KOPT-K1 (cell line): ENCODE measurements at regions not wholly inside any gene's neighbourhood (a gene's known extent, or its start where the extent isn't known, plus 50 kb on each side); places are given as distances from the start of the nearest gene placed in this dataset.

ENCODE experiments used
- H3K27ac ChIP-seq: fragments of 200-600 bp; sonication (generic); 2 replicates; pipeline ENCODE4 v1.5.1; 2016; ENCODE audit warnings: antibody characterized with exemption, mild to moderate bottlenecking, low read depth, low read length; ENCODE audit not compliant: poor library complexity, severe bottlenecking
- H3K36me3 ChIP-seq: fragments of 200-600 bp; sonication (generic); 2 replicates; pipeline ENCODE4 v1.5.1; 2017; ENCODE audit warnings: antibody characterized with exemption, mild to moderate bottlenecking, low read length, moderate library complexity; ENCODE audit not compliant: insufficient read depth
- H3K9me3 ChIP-seq: fragments of 200-600 bp; sonication (generic); 2 replicates; pipeline ENCODE4 v1.5.1; 2017; ENCODE audit warnings: antibody characterized with exemption, low read length, mild to moderate bottlenecking; ENCODE audit not compliant: insufficient read depth, poor library complexity, severe bottlenecking

DNA sequence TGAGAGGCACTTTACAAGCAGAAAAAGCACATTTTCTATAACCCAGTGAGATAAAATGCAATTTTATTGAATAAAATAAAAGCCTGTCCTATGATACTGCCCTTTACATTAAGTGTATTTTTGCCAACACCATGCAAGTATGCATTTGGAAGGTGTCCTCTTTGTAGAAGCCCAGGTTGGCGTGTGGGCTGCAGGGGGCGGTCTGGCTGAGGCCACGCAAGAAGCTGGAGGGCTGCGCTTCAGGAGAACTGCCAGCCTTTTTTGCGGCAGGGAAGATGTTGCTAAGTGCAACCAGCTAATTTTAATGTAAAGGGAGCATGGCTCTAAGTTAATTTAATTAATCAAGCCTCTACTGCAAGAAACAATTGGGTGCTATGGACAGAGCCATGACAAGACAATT lies 562.8 kb upstream of the SALL3 start:
- Histone ChIP-seq H3K27ac (no peak overlapping the region), H3K36me3 (no peaks in the 10 kb centered on the region), H3K9me3 (no peaks in the 10 kb centered on the region)

DNA sequence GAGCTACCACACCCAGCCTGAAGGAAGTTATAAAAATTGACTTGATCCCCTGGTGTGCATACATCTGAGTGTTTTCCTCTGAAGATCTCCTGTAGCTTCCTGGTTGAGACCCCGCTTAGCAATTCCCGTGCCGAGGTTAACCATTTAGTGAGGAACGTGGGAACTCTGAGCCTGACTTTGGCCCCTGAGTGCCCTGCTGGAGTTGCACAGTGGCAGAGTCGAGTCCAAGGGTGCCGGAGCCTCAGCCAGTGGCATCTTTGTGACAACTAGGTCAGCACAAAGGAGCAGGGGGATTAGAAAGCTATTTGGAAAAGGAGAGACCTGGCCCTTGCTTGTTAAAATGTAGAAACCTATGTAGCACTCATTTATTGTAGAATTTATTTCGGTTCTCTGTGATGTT lies 561.2 kb upstream of the SALL3 start:
- no peaks in the 10 kb centered on the region for H3K36me3 ChIP-seq
- H3K9me3 ChIP-seq: no peaks in the 10 kb centered on the region
- no peak overlapping the region for H3K27ac ChIP-seq

DNA sequence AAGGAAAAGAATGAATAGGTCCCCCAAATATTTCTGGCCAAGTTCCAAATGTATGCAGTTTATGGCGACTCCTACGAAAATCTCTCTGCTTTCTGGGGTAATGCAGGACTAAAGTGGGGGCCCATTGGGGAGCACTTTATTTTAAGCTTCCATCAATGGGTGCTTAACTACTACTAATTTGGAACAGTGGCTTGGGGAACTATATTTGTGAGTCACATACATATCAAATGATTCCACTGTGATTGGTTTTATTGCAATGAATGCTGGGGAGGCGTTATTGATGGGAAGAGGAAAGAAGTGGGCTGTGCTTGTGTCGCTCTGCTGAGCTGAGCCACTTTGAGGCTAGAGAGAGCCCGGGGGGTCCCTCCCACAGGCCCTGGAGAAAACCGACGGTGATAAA lies 560.4 kb upstream of the SALL3 start:
- Histone ChIP-seq H3K9me3 (no peaks in the 10 kb centered on the region), H3K36me3 (no peaks in the 10 kb centered on the region)

DNA sequence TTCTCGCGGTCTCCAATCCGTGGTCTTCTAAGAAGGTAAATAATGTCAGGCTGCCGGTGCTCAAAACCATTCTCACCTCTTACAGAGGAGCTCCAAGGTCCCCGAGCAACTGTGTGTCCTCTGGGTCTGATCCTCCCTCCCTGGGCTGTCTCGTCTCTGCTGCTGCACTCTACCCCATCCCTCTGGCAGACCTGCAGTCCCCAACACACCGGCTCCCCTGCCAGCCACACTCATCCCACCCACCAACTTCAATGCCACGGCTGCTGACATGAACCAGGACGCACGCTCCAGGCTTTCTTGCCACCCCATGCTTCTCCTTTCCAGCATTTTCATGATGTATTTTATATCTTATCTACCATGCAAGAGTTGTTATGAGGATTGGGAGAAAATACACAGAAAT lies 559.5 kb upstream of the SALL3 start:
- H3K36me3 ChIP-seq: no peaks in the 10 kb centered on the region
- no peak overlapping the region for H3K27ac ChIP-seq
- H3K9me3 ChIP-seq: no peaks in the 10 kb centered on the region

More for the DNA sequence above, 560.4 kb upstream of the SALL3 start:
- H3K27ac ChIP-seq: no peak overlapping the region

DNA sequence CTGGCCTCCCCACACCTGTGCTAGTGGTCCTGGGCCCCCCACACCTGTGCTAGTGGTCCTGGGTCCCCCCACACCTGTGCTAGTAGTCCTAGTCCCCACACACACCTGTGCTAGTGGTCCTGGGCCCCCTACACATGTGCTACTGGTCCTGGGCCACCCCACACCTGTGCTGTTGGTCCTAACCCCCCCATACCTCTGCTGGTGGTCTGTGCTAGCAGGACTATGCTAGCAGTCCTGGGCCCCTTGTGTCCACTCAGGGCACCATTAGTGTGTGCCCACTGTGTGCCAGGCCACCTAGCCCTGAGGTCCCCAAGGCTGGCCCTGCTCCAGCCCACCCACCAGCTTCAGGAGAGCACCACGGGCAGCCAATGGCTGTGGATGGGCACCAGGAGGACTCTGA lies 558.2 kb upstream of the SALL3 start:
- Histone ChIP-seq H3K9me3 (no peaks in the 10 kb centered on the region), H3K27ac (no peak overlapping the region), H3K36me3 (no peaks in the 10 kb centered on the region)

DNA sequence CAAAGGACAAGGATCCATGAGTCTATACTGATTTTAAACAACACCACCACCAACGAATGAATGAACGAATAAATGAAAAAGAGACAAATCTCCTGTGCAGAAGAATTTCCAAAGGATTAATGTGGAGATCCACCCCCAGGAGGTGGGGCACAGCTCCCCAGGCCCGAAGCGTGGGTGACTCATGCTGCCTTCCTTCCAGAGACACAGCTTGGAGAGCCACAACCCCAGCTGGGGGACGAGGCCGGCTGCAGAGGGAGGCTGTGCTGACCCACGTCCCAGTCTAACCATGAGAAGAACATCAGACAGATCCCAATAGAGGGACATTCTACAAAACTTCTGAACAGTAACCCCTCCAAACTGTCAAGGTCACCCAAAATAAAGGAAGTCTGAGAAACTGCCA lies 557.3 kb upstream of the SALL3 start:
- Histone ChIP-seq H3K9me3 (no peaks in the 10 kb centered on the region), H3K36me3 (no peaks in the 10 kb centered on the region), H3K27ac (no peak overlapping the region)

DNA sequence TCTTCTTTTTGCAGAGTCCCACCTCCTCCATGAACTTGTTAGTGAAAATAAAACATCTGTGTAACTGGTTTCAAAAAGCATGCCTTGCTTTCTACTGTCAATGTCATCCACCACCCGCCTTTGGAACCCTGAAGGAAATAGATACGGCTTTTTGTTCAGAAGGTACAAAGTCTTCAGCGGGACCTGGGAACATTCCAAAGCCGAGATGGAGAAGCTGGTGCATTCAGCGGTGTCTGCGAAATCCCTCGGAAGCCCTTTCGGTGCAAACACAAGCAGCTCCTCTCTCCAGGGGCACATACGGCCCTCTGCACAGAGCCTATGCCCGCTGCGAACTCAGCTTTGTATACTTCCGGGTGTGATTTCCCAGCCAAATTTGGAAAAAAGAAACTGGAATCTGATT lies 555.8 kb upstream of the SALL3 start:
- no peaks in the 10 kb centered on the region for H3K36me3 ChIP-seq
- H3K27ac ChIP-seq: no peak overlapping the region
- no peaks in the 10 kb centered on the region for H3K9me3 ChIP-seq

DNA sequence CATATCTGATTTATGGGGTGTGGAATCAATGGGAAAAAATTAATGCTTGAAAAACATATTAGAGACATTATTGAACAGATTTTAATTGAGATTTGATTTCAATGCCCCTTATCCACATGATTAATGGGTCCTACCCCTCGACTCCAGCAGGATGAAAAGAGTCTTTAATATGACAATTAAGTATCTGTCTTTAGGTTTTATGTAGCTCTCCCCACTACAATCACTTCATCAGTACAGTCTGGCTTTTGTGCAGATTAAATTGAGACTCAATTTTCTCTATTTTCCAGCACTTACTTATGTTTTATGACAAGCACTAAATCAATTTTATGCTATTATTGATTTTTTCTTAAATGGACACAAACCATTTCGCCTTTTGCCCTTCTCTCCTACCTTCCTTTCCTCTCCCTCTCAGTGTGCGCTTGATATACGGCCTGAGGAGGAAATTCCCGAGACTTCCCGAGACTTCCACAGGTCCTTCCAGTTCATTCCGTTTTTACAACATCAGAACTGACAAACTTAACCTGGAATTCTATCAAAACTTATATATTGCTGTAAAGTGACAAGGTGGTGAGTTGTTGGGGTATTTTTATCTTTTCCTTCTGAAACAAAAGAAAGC lies 555.1 kb upstream of the SALL3 start:
- no peaks in the 10 kb centered on the region for H3K36me3 ChIP-seq
- H3K9me3 ChIP-seq: no peaks in the 10 kb centered on the region
- no peak overlapping the region for H3K27ac ChIP-seq

DNA sequence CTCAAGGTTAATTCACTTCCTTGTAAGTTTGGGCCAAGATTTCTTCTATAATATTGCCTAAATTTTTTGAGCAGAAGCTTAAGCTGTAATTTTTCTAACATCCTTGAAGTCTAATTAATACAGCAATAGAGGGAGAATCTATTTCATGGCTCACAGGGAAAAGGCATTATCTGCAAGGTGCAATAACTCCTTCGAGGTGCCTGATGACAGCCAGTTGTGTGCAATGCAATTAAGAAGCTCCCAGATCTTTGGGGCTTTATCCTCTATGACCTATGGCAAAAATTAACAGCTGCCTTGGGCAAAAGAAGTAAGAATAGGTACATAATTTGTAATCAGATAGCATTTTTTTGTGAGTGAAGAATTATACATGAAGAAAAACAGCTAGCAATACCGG lies 554.6 kb upstream of the SALL3 start:
- no peaks in the 10 kb centered on the region for H3K36me3 ChIP-seq
- no peak overlapping the region for H3K27ac ChIP-seq
- H3K9me3 ChIP-seq: no peaks in the 10 kb centered on the region

DNA sequence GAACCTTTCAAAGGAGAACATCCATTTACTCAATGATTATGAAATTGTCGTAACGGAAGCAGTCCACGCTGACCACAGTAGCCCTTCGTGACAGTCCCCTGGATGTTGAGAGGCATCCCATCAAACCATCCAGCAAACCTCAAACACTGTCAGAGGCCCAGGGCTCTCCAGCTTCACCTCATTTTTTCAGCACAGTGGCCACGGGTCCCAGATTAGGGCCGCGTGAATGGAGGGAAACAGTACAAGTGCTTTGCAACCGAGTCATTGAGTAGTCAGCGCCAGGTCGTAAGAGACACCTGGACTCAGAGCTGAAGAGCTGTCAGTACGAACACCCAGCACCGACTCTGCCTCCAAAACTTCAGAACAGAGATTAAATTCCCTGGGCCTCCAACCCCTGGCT lies 552.5 kb upstream of the SALL3 start:
- no peaks in the 10 kb centered on the region for H3K36me3 ChIP-seq
- H3K9me3 ChIP-seq: no peaks in the 10 kb centered on the region
- H3K27ac ChIP-seq: no peak overlapping the region

DNA sequence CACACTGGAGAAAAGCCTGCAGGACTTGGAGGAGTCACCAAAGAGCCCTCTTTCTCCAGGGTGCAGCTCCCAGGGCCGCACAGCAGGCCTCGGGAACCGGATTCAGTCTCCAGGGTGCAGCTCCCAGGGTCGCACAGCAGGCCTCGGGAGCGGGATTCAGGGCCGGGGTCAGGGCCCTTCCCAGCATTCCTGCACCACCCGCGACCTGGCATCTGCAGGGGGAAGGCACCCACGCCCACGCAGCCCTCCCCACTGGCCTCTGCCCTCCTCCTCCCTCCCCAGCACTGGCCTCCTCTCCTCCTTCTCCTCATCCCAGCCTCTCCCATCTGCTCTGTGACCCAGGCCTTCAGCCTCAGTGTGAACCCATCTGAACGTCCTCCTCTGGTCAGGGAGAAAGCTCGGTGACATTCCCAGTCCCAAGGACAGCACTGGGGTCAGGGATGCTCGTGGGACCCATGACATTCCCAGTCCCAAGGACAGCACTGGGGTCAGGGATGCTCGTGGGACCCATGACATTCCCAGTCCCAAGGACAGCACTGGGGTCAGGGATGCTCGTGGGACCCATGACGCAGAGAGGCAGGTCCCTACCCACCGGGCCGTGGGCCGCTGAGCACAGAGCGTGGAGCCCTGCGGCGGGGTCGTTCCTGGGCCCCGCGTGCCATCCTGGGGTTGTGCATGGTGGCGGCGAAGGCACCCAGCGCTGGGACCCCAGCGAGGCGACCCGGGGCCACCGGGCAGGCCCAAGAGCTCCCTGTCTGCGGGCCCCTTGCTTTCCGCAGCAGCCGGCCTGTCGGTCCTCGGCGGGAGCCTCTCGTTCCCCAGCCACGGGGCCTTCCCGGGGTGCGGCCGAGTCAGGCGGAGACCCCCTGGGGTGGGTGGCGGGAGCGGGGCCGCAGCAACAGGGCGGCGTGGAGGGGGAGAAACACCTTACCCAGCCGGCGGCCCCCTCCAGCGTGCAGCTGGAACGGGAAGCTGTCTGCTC lies 550.2 kb upstream of the SALL3 start:
- Histone ChIP-seq H3K36me3 (no peaks in the 10 kb centered on the region), H3K27ac (no peak overlapping the region), H3K9me3 (no peaks in the 10 kb centered on the region)

DNA sequence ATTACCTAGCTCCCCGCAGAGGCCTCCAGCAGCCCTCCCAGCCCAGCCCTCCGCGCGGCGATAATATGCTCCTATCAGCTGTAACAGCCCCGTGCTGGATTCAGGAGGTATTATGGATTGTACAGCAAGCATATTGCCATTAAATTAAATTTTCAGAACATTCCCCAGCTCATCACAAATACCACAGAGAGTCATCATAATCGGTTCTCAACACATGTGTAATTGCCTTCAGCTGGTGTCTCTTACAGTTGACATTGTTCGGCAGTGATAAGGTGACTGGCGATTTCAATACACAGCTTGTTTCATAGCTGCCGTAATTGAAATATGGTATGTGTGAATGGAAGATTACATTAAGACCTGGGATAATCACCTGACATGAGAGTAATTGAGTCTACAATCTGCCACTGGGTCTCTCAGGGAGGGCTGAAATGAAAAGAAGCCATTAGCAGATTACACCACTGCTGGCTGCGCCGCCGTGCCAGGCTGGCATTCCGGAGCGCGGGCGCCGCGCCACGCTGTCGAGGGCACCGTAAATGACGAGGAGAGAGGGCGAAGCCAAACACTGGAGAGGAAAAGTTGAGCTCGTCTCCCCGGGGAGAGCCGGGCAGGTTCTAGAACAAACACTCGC lies 549.4 kb upstream of the SALL3 start:
- H3K9me3 ChIP-seq: no peaks in the 10 kb centered on the region
- no peaks in the 10 kb centered on the region for H3K36me3 ChIP-seq
- no peak overlapping the region for H3K27ac ChIP-seq

DNA sequence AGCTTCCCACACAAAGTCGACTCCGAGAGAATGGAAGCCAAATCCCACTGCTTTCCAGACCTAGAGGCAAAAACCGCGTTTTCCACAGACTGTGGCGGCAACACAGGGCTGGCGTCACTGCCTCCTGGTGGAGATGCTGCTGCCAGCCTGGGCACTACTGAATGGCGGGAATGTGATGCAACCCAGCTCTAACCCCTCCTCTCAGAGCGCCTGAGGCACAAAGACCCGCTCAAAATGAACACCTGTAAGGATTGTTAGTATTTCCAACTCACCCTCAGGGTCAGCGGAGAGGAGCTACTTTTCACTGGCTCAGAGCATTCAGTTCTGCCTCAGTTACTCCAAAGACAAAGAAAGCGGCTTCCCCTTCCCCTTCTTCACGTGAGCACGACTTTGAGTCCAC lies 548.0 kb upstream of the SALL3 start:
- no peaks in the 10 kb centered on the region for H3K36me3 ChIP-seq

DNA sequence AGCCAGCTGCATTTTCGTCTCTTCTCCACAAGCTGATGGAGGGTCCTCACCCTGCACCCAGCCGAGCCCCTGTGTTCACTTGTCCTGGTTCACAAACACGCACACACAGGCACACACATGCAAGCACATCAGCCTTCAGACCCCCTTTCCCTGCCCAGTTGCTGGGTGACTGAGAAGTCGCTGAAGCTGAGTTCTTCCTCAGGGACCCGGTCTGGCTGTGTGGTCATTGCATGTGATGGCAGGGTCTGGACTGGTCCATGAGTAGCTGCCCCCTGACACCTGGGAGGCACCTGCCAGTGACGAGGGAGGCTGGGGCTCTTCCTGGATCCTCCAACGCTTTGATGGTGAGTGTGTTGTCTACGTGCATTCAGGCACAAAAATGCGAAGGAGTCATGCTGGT lies 546.1 kb upstream of the SALL3 start:
- H3K9me3 ChIP-seq: no peaks in the 10 kb centered on the region

More for the DNA sequence above, 548.0 kb upstream of the SALL3 start:
- no peak overlapping the region for H3K27ac ChIP-seq
- no peaks in the 10 kb centered on the region for H3K9me3 ChIP-seq

DNA sequence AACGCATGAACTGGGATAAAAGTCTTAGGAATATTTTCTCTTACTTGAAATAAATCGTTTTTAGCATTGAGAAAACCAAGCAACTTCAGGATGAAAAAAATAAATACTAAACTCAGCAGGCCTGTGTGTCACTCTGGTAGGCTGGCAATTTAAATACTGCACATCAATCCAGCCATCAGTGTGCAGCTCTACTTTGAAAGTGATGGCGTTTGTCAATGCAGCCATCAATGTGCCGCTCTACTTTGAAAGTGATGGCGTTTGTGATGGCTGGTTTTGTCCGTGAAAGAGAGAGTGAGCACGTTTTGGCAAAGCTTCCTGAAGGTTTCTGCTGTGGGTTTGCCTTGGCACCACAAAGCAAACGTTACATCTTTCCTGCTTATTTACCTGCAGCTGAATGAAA lies 543.5 kb upstream of the SALL3 start:
- no peaks in the 10 kb centered on the region for H3K9me3 ChIP-seq
- no peak overlapping the region for H3K27ac ChIP-seq
- no peaks in the 10 kb centered on the region for H3K36me3 ChIP-seq

More for the DNA sequence above, 546.1 kb upstream of the SALL3 start:
- no peaks in the 10 kb centered on the region for H3K36me3 ChIP-seq
- no peak overlapping the region for H3K27ac ChIP-seq
